GM21825 (cell line): ENCODE measurements at regions not wholly inside any gene's neighbourhood (a gene's known extent, or its start where the extent isn't known, plus 50 kb on each side); places are given as distances from the start of the nearest gene placed in this dataset.
A peak's percentile ranks its signal among the peaks of the same experiment; 100 is the strongest.

Source experiments
- ATAC-seq: cut with Tn5 transposase; IDR thresholded peaks from one replicate; pipeline ENCODE4 v1.9.1; 2021; ENCODE audit warnings: mild to moderate bottlenecking, moderate library complexity; ENCODE audit not compliant: unreplicated experiment

DNA sequence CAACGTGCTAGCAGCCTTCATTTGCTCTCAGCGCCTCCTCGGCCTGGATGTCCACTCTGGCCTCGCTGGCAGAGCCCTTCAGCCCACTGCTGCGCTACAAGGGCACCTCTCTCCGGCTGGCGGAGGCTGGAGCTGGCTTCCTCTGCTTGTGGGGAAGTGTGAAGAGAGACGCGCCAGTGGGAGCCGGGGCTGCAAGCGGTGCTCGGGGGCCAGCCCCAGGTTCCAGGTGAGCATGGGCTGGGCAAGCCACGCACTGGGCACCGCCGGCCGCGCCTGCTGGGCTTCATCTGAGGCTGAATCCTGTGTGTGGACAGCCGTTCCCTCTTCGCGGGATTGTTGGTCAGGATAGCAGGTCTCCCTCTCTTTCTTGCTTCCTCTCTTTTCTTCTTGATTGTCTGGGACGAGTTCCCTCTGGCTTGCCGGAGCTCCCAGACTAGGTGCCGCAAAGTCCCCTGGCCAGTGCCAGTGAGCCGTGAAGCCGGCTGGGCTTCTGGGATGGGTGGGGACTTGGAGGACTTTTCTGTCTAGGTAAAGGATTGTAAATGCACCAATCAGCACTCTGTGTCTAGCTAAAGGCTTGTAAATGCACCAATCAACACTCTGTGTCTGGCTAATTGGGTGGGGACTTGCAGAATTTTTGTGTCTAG is 165.0 kb downstream of the HEPH start:
- no peak for ATAC-seq

DNA sequence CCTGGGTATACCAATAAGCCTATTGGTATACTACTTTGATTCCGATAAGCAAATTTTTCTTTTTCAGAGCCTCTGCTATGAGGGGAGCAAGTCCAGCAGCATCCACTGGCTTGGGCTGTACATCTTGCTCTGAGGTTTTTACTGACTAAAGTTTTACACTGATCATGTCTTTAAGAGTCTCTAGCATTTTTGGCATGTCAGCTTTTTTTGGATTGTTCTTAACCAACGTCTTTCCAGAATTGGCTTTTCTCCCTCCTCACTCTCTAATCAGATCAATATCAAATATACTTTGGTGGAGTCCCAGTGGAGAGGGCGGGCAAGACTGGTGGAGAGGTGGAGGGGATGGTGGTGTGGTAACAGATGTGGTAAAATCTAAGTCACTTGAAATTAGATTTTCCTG is 196.8 kb downstream of the HEPH start:
- no peak for ATAC-seq

DNA sequence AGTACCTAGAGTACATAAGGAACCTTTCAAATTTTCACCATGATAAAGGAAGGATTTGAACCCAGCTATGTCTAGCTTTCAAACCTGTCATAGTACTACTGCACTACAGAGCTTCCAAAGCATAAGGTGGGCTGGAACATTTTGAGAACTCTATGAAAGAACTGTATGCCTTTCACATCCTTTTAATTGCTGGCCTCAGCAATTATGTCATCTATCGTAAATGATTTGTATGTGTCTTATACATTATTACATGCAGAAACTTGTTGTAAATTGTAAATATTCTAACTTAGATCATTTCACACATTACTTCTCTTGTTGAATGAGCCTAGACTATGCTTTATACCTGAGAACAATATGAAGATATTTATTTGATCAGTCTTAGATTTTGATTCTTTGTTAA is 220.7 kb downstream of the HEPH start:
- ATAC-seq, result no peak

- ATAC-seq, result no peak
These were observed 235.2 kb downstream of the HEPH start for GRCh38 chrX:66399273-66399672.

DNA sequence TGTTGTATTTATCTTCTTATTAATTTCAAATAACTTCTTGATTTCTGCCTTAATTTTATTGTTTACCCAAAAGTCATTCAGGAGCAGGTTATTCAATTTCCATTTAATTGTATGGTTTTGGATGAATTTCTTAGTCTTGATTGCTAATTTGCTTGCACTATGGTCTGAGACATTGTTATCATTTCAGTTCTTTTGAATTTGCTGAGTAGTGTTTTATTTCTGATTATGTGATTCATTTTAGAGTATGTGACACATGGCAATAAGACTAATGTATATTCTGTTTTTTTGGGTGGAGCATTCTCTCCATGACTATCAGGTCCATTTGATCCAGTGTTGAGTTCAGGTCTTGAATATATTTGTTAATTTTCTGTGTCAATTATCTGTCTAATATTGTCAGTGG is 236.7 kb downstream of the EDA2R start:
- ATAC-seq, result no peak

DNA sequence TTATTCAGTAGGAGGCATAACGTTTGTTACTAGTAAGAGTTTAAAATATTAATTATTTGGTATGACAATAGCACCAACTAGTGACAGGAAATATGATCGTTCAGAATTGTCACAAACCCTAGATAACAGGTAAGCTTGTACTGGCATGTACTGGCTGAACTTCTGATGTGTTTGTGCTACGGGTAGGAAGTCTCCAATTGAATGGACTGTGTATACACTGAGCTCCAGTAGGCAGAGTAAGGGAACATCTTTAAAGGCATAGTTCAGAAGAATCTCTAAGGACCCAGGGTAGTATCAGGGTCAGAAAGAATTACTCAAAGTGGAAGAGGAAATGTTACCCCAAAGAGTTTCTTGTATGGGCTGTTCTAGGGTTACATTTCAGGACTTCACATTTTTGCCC is 230.4 kb downstream of the EDA2R start:
- ATAC-seq, result peak; percentile 63

- ATAC-seq, result no peak
These were observed 228.1 kb downstream of the EDA2R start for GRCh38 chrX:66410806-66411205.
